ENCODE measurements at regions not wholly inside any gene's neighbourhood (a gene's known extent, or its start where the extent isn't known, plus 50 kb on each side); places are given as distances from the start of the nearest gene placed in this dataset.
"Not testable (repeated sequence)": the region's sequence is repeated elsewhere in the genome, so short reads cannot be mapped to it uniquely, and the experiment has no call there.

DNA sequence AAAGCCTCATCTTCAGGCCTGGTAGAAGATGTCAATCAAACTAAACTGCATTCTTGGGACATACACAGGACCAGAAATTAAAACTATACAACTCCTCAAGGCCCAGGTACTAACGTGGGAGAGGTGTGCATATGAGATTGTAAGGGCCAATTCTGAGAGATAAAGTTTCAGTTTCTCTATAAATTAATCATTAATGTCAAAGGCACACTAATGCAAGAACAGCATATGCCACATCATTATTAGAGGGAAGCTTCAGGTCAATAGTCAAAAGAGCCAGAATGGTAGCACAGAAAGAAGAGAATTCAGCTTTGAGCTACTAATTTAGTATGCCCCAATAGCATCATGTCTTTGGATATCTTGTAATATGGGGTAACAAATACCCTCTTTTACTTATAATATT, 744.9 kb upstream of the MGAT4C start:
- intact Hi-C loops (cut with micrococcal nuclease) = no loop called here

DNA sequence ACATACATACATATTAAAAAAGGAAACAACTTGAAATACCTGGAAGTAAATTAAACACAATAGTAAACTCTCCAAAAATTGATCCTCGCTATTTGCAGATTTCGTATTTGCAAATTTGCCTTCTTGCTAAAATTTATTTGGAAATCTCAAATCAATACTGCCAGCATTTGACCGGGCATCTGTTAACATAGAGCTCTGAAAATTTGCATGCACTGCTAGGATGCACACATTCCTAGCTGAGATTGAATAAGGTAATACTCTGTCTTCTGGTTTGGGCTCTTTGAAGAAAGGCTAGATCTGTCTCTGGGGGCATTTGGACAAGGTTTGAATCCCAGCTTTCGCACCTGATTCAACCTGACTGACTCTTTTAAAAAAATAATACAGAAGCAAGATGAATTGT, 729.1 kb upstream of the MGAT4C start:
- intact Hi-C loops (cut with micrococcal nuclease) = no loop called here

DNA sequence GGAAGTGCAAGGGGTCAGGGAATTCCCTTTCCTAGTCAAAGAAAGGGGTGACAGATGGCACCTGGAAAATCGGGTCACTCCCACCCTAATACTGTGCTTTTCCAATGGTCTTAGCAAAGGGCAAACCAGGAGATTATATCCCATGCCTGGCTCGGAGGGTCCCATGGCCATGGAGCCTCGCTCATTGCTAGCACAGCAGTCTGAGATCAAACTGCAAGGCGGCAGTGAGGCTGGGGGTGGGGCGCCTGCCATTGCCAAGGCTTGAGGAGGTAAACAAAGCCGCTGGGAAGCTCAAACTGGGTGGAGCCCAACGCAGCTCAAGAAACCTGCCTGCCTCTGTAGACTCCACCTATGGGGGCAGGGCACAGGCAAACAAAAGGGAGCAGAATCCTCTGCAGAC, 714.4 kb upstream of the MGAT4C start:
- intact Hi-C loops (cut with micrococcal nuclease) = not testable (repeated sequence)

DNA sequence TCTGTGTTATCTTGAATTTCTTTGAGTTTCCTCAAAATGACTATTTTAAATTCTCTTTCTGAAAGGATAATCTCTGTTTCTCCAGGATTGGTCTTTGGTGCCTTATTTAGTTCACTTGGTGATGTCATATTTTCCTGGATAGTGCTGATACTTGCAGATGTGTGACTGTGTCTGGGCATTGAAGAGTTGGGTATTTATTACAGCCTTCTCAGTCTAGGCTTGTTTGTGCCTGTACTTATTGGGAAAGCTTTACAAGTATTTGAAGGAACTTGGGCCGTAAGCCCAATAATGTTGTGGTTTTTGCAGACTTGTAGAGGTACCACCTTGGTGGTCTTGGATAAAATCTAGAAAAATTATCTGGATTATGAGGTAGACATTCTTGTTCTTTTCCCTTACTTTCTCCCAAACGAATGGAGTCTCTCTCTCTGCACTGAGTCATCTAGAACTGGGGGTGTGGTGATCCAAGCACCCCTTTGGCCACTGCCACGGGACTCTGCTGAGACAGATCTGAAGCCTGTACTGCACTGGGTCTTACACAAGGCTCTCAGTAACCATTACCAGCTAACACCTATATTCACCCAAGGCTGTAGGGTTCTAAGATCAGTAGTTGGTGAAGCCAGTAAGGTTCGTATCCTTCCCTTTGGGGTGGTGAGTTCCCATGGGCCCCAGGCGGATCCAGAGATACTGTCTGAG, 703.7 kb upstream of the MGAT4C start:
- intact Hi-C loops (cut with micrococcal nuclease) = no loop called here

DNA sequence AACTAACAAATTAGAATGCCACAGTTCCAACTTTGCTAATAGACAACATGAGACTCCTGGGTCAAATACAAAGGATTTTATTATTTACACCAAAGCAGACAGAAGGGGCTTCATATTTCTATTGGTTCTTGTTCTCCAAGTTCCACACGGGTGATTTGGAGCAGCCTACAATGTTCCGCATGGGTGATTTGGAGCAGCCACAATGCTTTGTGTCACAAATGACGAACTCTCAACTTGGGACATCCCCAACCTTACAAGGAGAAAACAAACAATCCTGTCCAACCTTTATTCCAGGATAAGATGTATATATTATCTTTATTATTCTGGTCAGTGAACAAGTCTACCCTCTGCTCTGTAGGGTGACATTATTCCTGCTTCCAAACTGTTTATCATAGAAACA, 694.3 kb upstream of the MGAT4C start:
- intact Hi-C loops (cut with micrococcal nuclease) = no loop called here

DNA sequence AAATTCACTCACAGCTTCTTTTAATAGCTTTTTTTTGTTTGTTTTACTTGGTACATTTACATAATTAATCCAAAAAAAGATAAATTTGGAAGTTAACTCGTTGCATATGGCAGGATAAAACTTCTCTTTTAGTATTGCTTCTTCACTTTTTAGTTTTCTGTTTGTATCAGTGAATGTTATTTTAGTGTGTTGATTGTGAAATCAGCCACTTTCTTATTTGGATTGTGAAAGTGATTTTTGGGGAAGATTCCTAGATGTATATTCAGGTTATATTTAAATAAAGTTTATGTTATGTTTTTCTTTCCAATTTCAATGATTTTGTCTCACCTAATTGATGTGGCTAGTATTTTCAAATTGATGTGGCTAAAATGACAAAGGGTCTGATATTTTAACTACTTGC, 693.9 kb upstream of the MGAT4C start:
- intact Hi-C loops (cut with micrococcal nuclease) = no loop called here

DNA sequence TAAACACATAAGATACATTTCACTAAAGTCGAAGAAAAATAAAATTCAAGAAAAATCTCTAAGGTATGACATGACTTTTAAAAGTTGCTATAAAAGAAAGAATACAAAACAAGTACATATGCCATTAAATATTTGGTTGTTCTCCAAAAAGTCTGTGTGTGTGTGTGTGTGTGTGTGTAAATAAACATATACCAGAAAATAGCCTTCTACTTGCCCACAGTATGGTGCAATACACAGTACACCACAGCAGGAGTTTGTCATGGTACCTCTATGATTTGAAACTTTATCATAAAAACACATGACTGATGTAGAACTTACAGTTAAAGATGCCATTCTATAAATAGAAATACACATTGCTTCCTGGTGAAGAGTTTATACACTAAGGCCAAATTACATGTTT, 692.7 kb upstream of the MGAT4C start:
- intact Hi-C loops (cut with micrococcal nuclease) = no loop called here

DNA sequence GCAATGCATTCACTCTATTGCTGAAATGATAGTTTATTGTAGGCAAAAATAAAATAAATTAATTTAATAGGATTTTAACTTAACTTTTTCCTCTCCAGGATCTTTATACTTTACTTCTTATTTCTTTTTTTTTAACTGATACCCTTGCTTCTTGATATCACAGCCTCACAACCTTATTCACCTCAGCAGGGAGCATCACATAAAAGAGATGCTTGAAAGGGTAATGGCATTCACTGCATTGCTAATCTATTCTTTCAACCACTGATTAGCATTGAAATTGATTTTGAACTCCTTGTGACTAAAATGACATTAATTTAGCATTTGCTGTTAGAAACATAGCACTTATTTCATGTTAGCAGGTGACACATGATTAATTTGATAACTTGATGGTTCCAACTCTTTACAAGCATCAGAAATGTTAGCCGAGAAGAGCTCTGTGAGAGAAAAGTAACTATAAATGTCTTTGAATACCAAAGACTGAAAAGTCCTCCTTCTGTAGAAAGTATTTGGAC, 689.5 kb upstream of the MGAT4C start:
- intact Hi-C loops (cut with micrococcal nuclease) = no loop called here

DNA sequence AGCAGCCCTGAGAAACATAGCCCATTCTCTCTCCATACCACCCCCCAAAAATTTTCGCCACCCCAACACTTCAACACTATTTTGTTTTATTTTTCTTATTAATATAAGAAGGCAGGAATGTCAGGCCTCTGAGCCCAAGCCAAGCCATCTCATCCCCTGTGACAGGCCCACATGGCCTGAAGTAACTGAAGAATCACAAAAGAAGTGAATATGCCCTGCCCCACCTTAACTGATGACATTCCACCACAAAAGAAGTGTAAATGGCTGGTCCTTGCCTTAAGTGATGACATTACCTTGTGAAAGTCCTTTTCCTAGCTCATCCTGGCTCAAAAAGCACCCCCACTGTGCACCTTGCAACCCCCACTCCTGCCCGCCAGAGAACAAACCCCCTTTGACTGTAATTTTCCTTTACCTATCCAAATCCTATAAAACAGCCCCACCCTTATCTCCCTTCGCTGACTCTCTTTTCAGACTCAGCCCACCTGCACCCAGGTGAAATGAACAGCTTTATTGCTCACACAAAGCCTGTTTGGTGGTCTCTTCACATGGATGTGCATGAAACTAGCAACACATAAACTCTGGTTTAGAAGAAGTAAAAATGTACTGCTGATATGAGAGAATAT, 688.1 kb upstream of the MGAT4C start:
- intact Hi-C loops (cut with micrococcal nuclease) = not testable (repeated sequence)

DNA sequence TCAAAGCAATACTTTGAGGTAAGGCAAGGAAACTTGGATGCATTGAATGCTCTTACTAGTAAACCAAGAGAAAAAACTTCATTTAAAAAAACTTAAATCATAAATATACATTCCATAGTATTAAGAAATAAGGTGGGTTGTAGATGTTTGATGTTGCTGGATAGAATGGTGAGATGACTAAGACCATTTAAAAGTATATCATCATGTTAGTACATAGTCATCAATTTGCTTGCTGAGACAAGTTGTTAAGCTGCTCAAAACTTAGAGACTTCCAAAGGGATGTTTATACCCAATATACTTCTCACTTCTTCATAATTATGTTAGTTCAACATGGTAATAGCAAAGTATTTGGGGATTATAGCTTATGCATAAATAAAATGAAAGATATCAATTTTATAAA, 675.5 kb upstream of the MGAT4C start:
- intact Hi-C loops (cut with micrococcal nuclease) = no loop called here

DNA sequence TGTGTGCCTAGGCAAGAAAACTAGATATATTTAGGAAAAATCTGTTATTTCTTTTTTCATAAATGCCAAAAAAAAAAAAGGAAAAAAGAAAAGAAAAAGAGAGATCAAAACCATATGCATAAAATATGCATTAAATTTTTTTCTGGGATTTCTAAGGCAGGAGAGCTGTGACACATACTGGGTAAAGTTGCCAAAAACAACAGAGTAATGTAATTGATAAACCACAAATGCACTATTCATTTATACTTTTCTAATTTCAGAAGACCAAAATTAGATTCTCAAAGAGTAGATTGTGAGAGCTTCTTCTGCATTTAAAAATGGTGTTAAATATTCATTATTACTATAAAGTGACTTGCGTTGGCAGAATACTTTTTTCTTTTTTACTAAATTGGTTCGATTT, 673.8 kb upstream of the MGAT4C start:
- intact Hi-C loops (cut with micrococcal nuclease) = no loop called here

DNA sequence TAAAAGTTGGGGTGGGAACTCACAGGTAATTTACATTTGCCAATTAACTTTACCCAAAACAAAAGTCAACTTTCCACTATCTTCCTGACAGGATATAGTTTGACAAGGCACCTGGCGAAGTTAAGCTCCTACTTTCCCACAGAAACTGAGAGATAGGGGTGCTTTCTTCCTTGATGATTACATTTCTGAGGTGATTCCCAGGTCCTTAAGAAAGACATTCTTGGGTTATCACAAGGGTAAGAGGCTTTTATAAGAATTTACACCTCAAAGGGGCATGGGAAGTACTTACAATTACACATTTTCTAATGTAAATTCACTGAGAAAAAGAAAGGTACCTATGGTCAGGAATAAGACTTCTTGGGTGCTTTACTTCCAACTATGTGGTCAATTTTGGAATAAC, 660.9 kb upstream of the MGAT4C start:
- intact Hi-C loops (cut with micrococcal nuclease) = no loop called here

DNA sequence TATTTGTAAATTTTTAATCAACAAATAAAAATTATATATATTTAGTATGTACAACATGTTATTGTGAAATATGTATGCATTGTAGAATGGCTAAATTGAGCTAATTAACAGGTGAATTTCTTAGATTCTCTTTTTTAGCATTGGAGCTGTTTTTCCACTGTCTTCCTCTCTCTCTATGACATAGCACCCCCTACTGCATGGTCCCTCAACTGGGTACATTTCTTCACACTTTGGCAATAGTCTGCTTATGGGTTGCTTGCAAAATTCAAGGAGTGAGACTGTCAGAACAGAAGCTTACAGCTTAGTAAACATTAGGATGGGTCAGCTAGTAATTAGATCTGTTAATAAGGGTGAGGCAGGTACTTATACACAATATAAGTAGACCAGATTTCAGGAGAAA, 658.5 kb upstream of the MGAT4C start:
- intact Hi-C loops (cut with micrococcal nuclease) = no loop called here

DNA sequence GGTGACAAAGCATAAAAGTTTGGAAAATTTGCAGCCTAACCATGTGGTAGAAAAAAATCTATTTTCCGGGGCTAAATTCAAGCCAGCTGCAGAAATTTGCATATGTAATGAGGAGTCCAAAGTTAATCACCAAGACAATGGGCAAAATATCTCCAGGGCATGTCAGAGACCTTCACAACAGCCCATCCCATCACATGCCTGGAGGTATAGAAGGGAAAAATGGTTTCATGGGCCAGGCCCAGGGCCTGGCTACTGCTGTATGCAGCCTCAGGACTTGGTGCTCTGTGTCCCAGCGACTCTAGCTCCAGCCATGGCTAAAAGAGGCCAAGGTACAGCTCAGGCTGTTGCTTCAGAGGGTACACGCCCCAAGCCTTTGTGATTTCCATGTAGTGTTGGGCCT, 655.8 kb upstream of the MGAT4C start:
- intact Hi-C loops (cut with micrococcal nuclease) = no loop called here

DNA sequence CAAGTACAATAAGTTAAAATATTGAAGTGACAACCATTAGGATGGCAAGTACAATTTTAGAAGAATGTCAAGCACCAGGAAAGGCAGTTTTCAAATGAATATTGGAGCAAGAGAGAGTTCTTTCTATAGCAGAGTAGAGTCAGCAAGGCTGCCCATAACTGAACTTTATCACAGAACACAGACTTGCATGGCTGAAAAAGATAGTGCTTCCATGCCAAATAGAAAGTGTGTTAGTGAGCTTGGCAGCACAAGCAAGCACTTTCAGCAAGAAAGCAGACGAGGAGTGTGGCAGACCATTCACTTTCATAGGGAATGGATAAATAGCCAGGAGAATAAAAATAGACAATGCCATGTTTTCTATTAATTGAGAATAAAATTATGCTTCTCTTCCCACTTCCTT, 647.0 kb upstream of the MGAT4C start:
- intact Hi-C loops (cut with micrococcal nuclease) = no loop called here

DNA sequence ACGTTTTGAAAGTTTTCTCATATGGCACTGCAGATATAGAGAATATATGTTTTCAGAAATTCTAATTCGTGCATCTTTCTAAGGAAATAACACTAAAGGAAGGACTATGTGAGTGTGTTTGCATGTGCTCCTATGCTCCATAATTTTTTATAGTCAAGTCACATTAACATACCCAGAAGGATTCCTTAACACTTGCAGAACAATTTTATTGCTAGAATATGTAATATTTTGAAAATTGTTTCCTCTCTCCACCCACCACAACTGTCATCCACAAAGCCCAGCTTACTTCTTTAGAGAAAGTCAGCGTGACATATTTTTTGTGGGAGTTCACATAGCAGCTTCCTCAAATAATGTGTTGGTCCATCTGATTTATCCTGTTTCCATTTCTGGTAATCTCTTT, 604.6 kb upstream of the MGAT4C start:
- intact Hi-C loops (cut with micrococcal nuclease) = loop anchor here (1.0 kb wide), 1 partner anchor 11 kb away; no protein-coding TSS in a partner anchor

DNA sequence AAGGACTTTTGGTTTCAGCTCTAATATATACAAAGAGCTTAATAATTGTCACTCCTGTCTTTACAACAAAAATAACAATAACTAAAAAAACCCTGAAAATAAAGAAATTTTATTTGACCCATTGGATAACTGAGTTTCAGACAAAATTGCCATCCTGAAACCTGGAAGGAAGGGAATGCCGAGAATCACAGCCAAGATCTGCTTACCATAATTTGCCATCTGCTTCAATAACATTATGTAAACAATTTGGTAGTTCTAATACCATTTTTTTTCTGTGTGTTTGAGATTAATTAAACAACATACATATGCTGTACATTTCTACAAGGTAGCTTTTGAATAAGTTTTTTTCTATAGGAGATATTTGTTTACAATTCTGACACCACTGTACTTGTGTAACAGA, 596.3 kb upstream of the MGAT4C start:
- intact Hi-C loops (cut with micrococcal nuclease) = no loop called here

DNA sequence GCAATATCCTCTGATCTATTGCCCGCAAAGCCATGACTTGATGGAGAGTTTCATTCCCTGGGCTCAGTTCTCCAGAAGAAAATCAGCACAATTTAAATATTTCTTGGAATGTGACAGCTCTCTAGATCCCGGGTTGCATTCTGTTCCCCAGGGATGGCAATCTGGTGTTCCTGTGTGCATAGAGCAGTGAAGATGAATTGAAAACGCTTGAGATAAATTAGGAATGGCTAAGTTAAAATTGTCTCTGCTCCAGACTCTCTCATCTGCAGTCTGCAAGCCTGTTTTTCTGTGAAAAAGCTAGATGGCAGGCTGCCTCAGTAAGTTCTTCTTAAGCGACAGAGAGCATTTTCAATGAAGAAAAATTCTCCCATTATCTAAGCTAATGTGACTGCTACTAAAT, 582.5 kb upstream of the MGAT4C start:
- intact Hi-C loops (cut with micrococcal nuclease) = no loop called here

DNA sequence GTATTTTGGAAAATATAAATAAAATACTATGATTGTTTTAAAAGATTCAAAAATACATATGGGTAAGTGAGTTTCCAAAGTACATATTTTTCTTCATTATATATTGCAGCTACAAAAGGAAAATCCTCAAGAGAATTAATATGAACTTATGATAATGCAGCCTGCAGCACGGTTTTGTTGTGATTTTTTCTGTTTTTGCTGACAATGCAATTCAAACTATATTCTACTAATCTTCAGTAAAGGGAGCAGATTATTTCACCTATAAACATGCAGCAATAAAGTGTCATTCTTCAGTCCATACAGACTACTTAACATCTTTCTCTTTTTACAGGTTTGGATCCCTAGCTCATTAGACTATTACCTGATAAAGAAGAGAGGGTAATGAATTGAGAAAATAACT, 582.1 kb upstream of the MGAT4C start:
- intact Hi-C loops (cut with micrococcal nuclease) = no loop called here

DNA sequence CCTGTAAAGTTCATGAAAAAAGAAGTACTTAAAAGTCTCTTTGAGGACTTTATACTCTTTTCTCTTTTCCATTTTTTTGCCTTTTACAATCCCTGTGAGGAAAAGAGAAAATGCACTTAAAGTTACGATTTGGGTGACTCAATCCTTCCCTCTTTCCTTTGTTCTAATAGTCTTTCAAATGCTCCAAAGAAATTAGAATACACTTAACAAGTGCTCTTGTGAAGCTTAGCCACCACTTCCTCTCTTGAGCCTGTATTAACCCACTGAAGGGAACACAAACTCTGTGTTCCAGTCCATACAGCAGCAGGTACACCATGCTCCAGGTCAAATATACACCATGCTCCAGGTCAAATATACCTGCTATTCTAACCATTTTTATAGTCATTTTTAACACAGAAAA, 581.1 kb upstream of the MGAT4C start:
- intact Hi-C loops (cut with micrococcal nuclease) = no loop called here

DNA sequence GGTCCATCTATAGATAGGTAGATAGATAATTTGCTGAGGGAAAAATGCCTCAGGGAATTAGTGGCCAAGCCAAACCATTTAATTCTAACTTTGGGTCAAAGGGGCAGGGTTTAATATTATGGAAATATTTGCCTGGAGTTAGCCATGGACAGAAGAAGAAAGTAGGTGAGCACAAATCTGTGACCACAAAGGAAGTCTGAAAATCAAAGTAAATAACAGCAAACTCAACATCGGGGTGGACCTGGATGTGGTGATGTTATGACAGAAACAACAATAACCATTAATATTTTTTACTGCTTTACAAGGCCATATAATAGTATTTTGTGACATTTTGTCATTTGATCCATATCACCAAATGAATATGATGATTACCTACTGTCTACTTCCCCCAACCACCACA, 578.0 kb upstream of the MGAT4C start:
- intact Hi-C loops (cut with micrococcal nuclease) = no loop called here

DNA sequence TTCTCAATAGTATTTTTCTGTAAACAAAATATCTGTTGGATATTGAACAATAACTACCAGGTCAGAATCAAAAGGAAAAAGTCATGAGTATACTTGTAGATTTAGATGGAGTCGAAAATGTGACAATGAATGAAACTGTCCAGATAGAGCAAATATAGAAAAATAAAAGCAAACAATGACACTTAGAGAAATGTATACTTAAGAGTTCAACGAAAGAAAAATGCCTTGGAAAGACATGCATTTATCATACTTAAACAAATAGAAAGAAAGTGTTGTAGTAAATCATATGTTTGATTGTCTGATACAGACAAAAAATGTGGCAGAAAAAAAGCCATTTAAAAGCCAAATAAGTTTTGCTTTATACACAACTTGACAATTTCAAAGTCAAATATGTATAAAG, 571.2 kb upstream of the MGAT4C start:
- intact Hi-C loops (cut with micrococcal nuclease) = no loop called here

DNA sequence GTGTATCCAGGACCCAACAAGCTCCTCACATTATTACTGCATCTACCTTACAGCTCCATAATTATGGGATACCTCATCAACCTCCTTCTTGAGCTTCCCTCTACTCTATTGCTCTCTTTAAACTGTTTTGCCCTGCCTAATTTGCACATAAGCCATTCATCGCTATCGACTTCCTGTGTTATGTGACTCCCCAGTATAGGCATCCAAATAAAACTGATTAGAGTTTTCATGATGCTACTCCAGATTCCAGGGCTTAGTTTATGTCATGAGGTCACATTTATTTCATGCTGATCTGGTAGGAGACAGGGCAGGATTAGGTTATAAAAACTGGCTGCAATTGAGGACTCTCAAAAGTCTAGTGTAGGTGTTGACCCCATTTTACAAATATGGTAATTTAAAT, 569.9 kb upstream of the MGAT4C start:
- intact Hi-C loops (cut with micrococcal nuclease) = no loop called here
